H1 (cell line): ENCODE measurements at regions not wholly inside any gene's neighbourhood (a gene's known extent, or its start where the extent isn't known, plus 50 kb on each side); places are given as distances from the start of the nearest gene placed in this dataset.

ENCODE experiments used
- CTCF ChIA-PET: fragments of 300-600 bp; sonication (Branson Sonifier 250); formaldehyde crosslinking; loops from one replicate; lab custom pipeline; 2021; ENCODE audit not compliant: partially characterized antibody; lab: Charles Lee
- POLR2A ChIA-PET: fragments of 300-600 bp; sonication (Branson Sonifier 250); formaldehyde crosslinking; loops from one replicate; lab custom pipeline; 2021; ENCODE audit warnings: inconsistent platforms; ENCODE audit not compliant: partially characterized antibody; lab: Charles Lee
- DNase-seq, 2 experiments: peaks; one replicate each; pipeline versions ENCODE4 v3.0.0 to v3.0.0-alpha.2; 2010 to 2022; ENCODE audit warnings: low spot score in 2 of 2, low read depth in 1 of 2, mixed read lengths in 1 of 2
- FAIRE-seq: peaks from 2 replicates; lab custom pipeline; 2011; peaks lifted over from hg19 to GRCh38; lab: Jason Lieb, UNC
- H2AFZ ChIP-seq: 2 replicates; pipeline ENCODE4 v1.8.1; 2012; ENCODE audit warnings: low read length, inconsistent platforms
- H2AK5ac ChIP-seq: 2 replicates; pipeline ENCODE4 v1.6.1; 2013; ENCODE audit warnings: low read depth, low read length
- H2BK120ac ChIP-seq: replicated peaks from 2 replicates; pipeline ENCODE3; 2013; ENCODE audit warnings: low read depth, low read length, inconsistent platforms
- H2BK12ac ChIP-seq: 2 replicates; pipeline ENCODE4 v1.6.1; 2013; ENCODE audit warnings: low read depth, low read length
- H2BK15ac ChIP-seq: 2 replicates; pipeline ENCODE4 v1.6.1; 2013; ENCODE audit warnings: low read length
- H2BK20ac ChIP-seq: 2 replicates; pipeline ENCODE4 v1.6.1; 2013; ENCODE audit warnings: low read length
- H2BK5ac ChIP-seq: 2 replicates; pipeline ENCODE4 v1.6.1; 2013; ENCODE audit warnings: low read depth, low read length
- H3K14ac ChIP-seq: 2 replicates; pipeline ENCODE4 v1.6.1; 2013; ENCODE audit warnings: inconsistent platforms; ENCODE audit not compliant: insufficient read length
- H3K18ac ChIP-seq: 2 replicates; pipeline ENCODE4 v1.6.1; 2013; ENCODE audit warnings: low read length; ENCODE audit errors: extremely low read depth
- H3K23ac ChIP-seq: 2 replicates; pipeline ENCODE4 v1.6.1; 2013; ENCODE audit warnings: inconsistent platforms; ENCODE audit not compliant: insufficient read length
- H3K23me2 ChIP-seq: 2 replicates; pipeline ENCODE4 v1.6.1; 2013; ENCODE audit warnings: low read depth, low read length
- H3K27ac ChIP-seq: 2 replicates; pipeline ENCODE4 v1.6.1; 2011; ENCODE audit warnings: low read depth, low read length, inconsistent platforms
- H3K27me3 ChIP-seq, 4 experiments: replicated peaks in 1 of 4; 1 replicate in 1 of 4; 2 replicates in 3 of 4; pipeline versions ENCODE4 v1.6.1 to v1.8.1; 2011 to 2013; ENCODE audit warnings: low read length in 3 of 4, mild to moderate bottlenecking in 3 of 4, inconsistent platforms in 2 of 4, mixed read lengths in 2 of 4, moderate library complexity in 1 of 4; ENCODE audit not compliant: control insufficient read depth in 3 of 4, insufficient read depth in 3 of 4; ENCODE audit errors: extremely low read depth in 1 of 4
- H3K36me3 ChIP-seq, 4 experiments: 2 replicates each; pipeline versions ENCODE4 v1.6.1 to v1.8.1; 2011 to 2013; ENCODE audit warnings: mild to moderate bottlenecking in 4 of 4, low read length in 3 of 4, moderate library complexity in 2 of 4, control low read depth in 1 of 4, inconsistent platforms in 1 of 4; ENCODE audit not compliant: insufficient read depth in 4 of 4, control insufficient read depth in 2 of 4
- H3K4ac ChIP-seq: replicated peaks from 2 replicates; pipeline ENCODE3; 2013; ENCODE audit warnings: low read length, low read depth, mixed read lengths, inconsistent platforms; ENCODE audit not compliant: insufficient read length
- H3K4me1 ChIP-seq, 4 experiments: replicated peaks in 1 of 4; 1 replicate in 1 of 4; 2 replicates in 3 of 4; pipeline versions ENCODE4 v1.6.1 to v1.8.1; 2011 to 2013; ENCODE audit warnings: low read length in 3 of 4, inconsistent platforms in 2 of 4, mixed read lengths in 1 of 4; ENCODE audit not compliant: insufficient read depth in 4 of 4, control insufficient read depth in 3 of 4
- H3K4me2 ChIP-seq, 2 experiments: 2 replicates each; pipeline versions ENCODE4 v1.6.1 to v1.8.1; 2011 to 2013; ENCODE audit warnings: low read depth in 2 of 2, low read length in 2 of 2, control low read depth in 1 of 2, inconsistent platforms in 1 of 2, mild to moderate bottlenecking in 1 of 2; ENCODE audit not compliant: insufficient read depth in 1 of 2
- H3K4me3 ChIP-seq, 4 experiments: fragments of 200-600, 300-600 bp in 1 of 4; sonication (generic), shearing (Covaris generic), sonication (Bioruptor Twin) in 1 of 4; 2 replicates each; pipeline versions ENCODE4 v1.5.1 to v1.8.1; 2011 to 2016; ENCODE audit warnings: low read length in 4 of 4, low read depth in 3 of 4, control low read depth in 2 of 4, inconsistent platforms in 2 of 4, mild to moderate bottlenecking in 2 of 4, mixed read lengths in 1 of 4, moderate library complexity in 1 of 4; ENCODE audit not compliant: insufficient read depth in 2 of 4; ENCODE audit errors: extremely low read depth in 1 of 4
- H3K56ac ChIP-seq: replicated peaks from 2 replicates; pipeline ENCODE3; 2013; ENCODE audit warnings: low read depth, mild to moderate bottlenecking, mixed read lengths, low read length, inconsistent platforms; ENCODE audit not compliant: insufficient read length
- H3K79me1 ChIP-seq: 2 replicates; pipeline ENCODE4 v1.6.1; 2013; ENCODE audit warnings: low read depth, low read length, control low read depth
- H3K79me2 ChIP-seq, 2 experiments: 2 replicates each; pipeline versions ENCODE4 v1.6.1 to v1.8.1; 2012 to 2013; ENCODE audit warnings: low read length in 2 of 2, mild to moderate bottlenecking in 2 of 2, inconsistent platforms in 1 of 2; ENCODE audit not compliant: insufficient read depth in 2 of 2, control insufficient read depth in 1 of 2
- H3K9ac ChIP-seq, 4 experiments: replicated peaks in 1 of 4; 1 replicate in 1 of 4; 2 replicates in 3 of 4; pipeline versions ENCODE4 v1.6.1 to v1.8.1; 2011 to 2013; ENCODE audit warnings: low read depth in 3 of 4, low read length in 3 of 4, control low read depth in 2 of 4, mild to moderate bottlenecking in 2 of 4, moderate library complexity in 2 of 4, inconsistent platforms in 1 of 4; ENCODE audit errors: extremely low read depth in 1 of 4
- H3K9me3 ChIP-seq, 2 experiments: 2 replicates each; pipeline versions ENCODE4 v1.6.1 to v1.8.1; 2012 to 2013; ENCODE audit warnings: mild to moderate bottlenecking in 2 of 2, moderate library complexity in 2 of 2, control low read depth in 1 of 2, inconsistent platforms in 1 of 2, low read depth in 1 of 2, low read length in 1 of 2, mixed read lengths in 1 of 2; ENCODE audit not compliant: insufficient read depth in 2 of 2
- H4K20me1 ChIP-seq, 2 experiments: replicated peaks in 1 of 2; 2 replicates each; pipeline versions ENCODE3 to v1.8.1; 2011 to 2013; ENCODE audit warnings: inconsistent platforms in 2 of 2, low read length in 2 of 2, mild to moderate bottlenecking in 1 of 2; ENCODE audit not compliant: insufficient read depth in 2 of 2, control insufficient read depth in 1 of 2
- H4K5ac ChIP-seq: 2 replicates; pipeline ENCODE4 v1.6.1; 2013; ENCODE audit warnings: low read length, low read depth, mixed read lengths, inconsistent platforms; ENCODE audit not compliant: insufficient read length
- H4K8ac ChIP-seq: 2 replicates; pipeline ENCODE4 v1.8.0; 2013; ENCODE audit warnings: mild to moderate bottlenecking, moderate library complexity, low read length, inconsistent platforms; ENCODE audit not compliant: insufficient read depth; ENCODE audit errors: extremely low read depth
- H4K91ac ChIP-seq: replicated peaks from 2 replicates; pipeline ENCODE3; 2013; ENCODE audit warnings: low read length, mixed read lengths, inconsistent platforms; ENCODE audit not compliant: insufficient read length
- CTBP2 ChIP-seq: IDR thresholded peaks from 2 replicates; pipeline ENCODE4 v1.7.0; 2011; ENCODE audit warnings: borderline replicate concordance, mild to moderate bottlenecking, moderate library complexity, mixed read lengths, low read length; ENCODE audit not compliant: insufficient read depth, insufficient read length
- SIRT6 ChIP-seq: IDR thresholded peaks from one replicate; pipeline ENCODE4 v1.7.1; 2012; ENCODE audit warnings: low read length, inconsistent platforms
- TAF1 ChIP-seq: IDR thresholded peaks from 2 replicates; pipeline ENCODE4 v1.6.1; 2011; ENCODE audit warnings: mild to moderate bottlenecking, low read depth, low read length
- WGBS, 2 experiments: shearing (Covaris generic) in 1 of 2; methylation state at CpG; one replicate each; pipeline versions ENCODE4 v1.1.6 to v1.1.7; 2013 to 2015; ENCODE audit warnings: low lambda C conversion rate in 2 of 2, mixed read lengths in 2 of 2, inconsistent platforms in 1 of 2, low coverage in 1 of 2, missing lambda C conversion rate in 1 of 2; ENCODE audit not compliant: insufficient replicate concordance in 2 of 2, insufficient coverage in 1 of 2, insufficient read length in 1 of 2; ENCODE audit errors: extremely low coverage in 1 of 2, missing lambda C conversion rate in 1 of 2; 5-methylcytosine and 5-hydroxymethylcytosine counted together

GRCh38 chr1:182229451-182229850 is 162.1 kb downstream of the GLUL start:
- Histone ChIP-seq H3K18ac (no peak overlapping the region), H3K4me3 (no peak overlapping the region), H3K4me1 (peaks cover 0 to 9% (median under 1%) of the 10 kb centered on the region in 4 experiments; a peak in 2 of 7 replicates), H4K5ac (no peak overlapping the region), H2BK120ac (no peak overlapping the region), H2AFZ (no peak overlapping the region), H2BK20ac (no peak overlapping the region), H3K23me2 (no peaks in the 10 kb centered on the region; the same call in 1 of the 2 replicates), H2BK5ac (no peak overlapping the region), H3K9ac (no peak overlapping the region), H3K4me2 (no peak overlapping the region), H3K9me3 (no peaks in the 10 kb centered on the region), H3K56ac (no peak overlapping the region), H3K79me2 (no peaks in the 10 kb centered on the region), H3K36me3 (no peaks in the 10 kb centered on the region), H2BK15ac (no peak overlapping the region), H2AK5ac (no peak overlapping the region), H3K4ac (no peak overlapping the region), H4K20me1 (no peaks in the 10 kb centered on the region), H3K79me1 (no peaks in the 10 kb centered on the region), H3K27ac (no peak overlapping the region), H3K23ac (no peak overlapping the region), H4K8ac (no peak overlapping the region), H2BK12ac (no peak overlapping the region), H3K14ac (no peak overlapping the region), H3K27me3 (no peaks in the 10 kb centered on the region), H4K91ac (no peak overlapping the region)
- no peak for FAIRE-seq
- ChIA-PET CTCF (interaction anchor here (0.6 to 1.2 kb wide), 7 partner anchors 13 to 144 kb away, joined by 3 to 5 read pairs (median 3); no protein-coding TSS in a partner anchor), POLR2A (no interaction called here)
- DNase-seq = no peak
- TF ChIP-seq SIRT6 (no peak), TAF1 (no peak), CTBP2 (no peak)
- 92% methylated on average over 4 of the region's 4 CpGs; no CpG with 5 or more reads in 1 of the 2 experiments for WGBS, 2 experiments
